ENCODE measurements at regions not wholly inside any gene's neighbourhood (a gene's known extent, or its start where the extent isn't known, plus 50 kb on each side); places are given as distances from the start of the nearest gene placed in this dataset.

- no peak overlapping the region for H3K4me3 ChIP-seq (ENCODE audit: low read depth in 2 of 2, low read length in 2 of 2)
- ChIA-PET CTCF (no interaction called here), POLR2A (interaction anchor here (0.7 kb wide), 1 partner anchor 391 kb away, joined by 13 read pairs; no protein-coding TSS in a partner anchor)
- no TSS peak for BruUV-seq (replicated peaks)
- no peaks in the 10 kb centered on the region for H3K36me3 ChIP-seq (ENCODE audit: control insufficient read depth, insufficient read depth, low read length)
- TF ChIP-seq TCF7L2 (IDR thresholded peaks at IDR 0.05; ENCODE audit: low read depth, low read length), result no peak
- no peak for TF ChIP-seq POLR2AphosphoS5 (IDR thresholded peaks at IDR 0.05; ENCODE audit: low read depth, low read length)
- no peak for TF ChIP-seq REST (IDR thresholded peaks at IDR 0.05; ENCODE audit: insufficient read depth in 1 of 2, low read depth in 2 of 2, low read length in 1 of 2)
- TF ChIP-seq SIN3A (IDR thresholded peaks at IDR 0.05; ENCODE audit: borderline replicate concordance, insufficient read depth, low read depth, low read length), result no peak
- TF ChIP-seq, protein P1, sequence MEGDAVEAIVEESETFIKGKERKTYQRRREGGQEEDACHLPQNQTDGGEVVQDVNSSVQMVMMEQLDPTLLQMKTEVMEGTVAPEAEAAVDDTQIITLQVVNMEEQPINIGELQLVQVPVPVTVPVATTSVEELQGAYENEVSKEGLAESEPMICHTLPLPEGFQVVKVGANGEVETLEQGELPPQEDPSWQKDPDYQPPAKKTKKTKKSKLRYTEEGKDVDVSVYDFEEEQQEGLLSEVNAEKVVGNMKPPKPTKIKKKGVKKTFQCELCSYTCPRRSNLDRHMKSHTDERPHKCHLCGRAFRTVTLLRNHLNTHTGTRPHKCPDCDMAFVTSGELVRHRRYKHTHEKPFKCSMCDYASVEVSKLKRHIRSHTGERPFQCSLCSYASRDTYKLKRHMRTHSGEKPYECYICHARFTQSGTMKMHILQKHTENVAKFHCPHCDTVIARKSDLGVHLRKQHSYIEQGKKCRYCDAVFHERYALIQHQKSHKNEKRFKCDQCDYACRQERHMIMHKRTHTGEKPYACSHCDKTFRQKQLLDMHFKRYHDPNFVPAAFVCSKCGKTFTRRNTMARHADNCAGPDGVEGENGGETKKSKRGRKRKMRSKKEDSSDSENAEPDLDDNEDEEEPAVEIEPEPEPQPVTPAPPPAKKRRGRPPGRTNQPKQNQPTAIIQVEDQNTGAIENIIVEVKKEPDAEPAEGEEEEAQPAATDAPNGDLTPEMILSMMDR (IDR thresholded peaks at IDR 0.05), result no peak
- H3K4me1 ChIP-seq (ENCODE audit: control insufficient read depth, insufficient read depth, low read length), result no peaks in the 10 kb centered on the region
- ATAC-seq, result no peak
- intact Hi-C loops (cut with micrococcal nuclease; ENCODE audit: unreplicated experiment), result no loop called here
- no peaks in the 10 kb centered on the region for H3K9me3 ChIP-seq (ENCODE audit: control insufficient read depth, insufficient read depth, low read depth, low read length)
- in situ Hi-C loops (cut with HindIII; ENCODE audit: low pct_unique_long_range_greater_than_20kb, low sequenced_read_pairs), result no loop called here
- no peak overlapping the region for H3K27ac ChIP-seq (ENCODE audit: low read length)
- H3K27me3 ChIP-seq (ENCODE audit: control insufficient read depth, insufficient read depth, low read length), result no peaks in the 10 kb centered on the region
- no peak for DNase-seq (ENCODE audit: low read depth, low spot score)
Observed at GRCh38 chr16:80377096-80377956, 163.5 kb upstream of the DYNLRB2 start.

DNA sequence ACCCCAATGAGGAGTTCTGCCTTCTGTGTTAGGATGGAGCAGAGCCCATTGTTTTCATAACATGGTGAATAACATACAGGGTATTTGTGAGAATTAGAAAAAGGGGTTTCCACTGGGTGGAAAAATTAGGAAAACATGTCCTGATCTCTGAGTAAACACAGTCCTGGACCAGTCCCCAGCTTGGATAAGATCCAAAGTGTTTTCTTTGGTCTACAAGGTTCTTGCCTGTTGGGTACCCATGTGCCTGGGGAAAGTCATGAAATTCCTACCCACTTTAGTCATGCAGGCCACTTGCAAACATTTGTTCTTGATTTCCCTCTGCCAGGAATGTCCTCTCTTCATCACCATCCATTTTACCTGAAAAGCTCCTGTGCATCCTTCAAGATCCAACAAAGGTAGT is 164.8 kb upstream of the DYNLRB2 start:
- intact Hi-C loops (cut with micrococcal nuclease; ENCODE audit: unreplicated experiment) (no loop called here), in situ Hi-C loops (cut with HindIII; ENCODE audit: low pct_unique_long_range_greater_than_20kb, low sequenced_read_pairs) (no loop called here)
- ATAC-seq (no peak), DNase-seq (ENCODE audit: low read depth, low spot score) (no peak)
- no peak overlapping the region for H3K27ac ChIP-seq (ENCODE audit: low read length)
- no peaks in the 10 kb centered on the region for H3K9me3 ChIP-seq (ENCODE audit: control insufficient read depth, insufficient read depth, low read depth, low read length)
- BruUV-seq (replicated peaks), result no TSS peak
- CTCF ChIA-PET, result no interaction called here
- H3K4me3 ChIP-seq (ENCODE audit: low read depth in 2 of 2, low read length in 2 of 2), result no peak overlapping the region
- H3K27me3 ChIP-seq (ENCODE audit: control insufficient read depth, insufficient read depth, low read length), result no peaks in the 10 kb centered on the region
- POLR2A ChIA-PET, result no interaction called here
- TF ChIP-seq POLR2AphosphoS5 (IDR thresholded peaks at IDR 0.05; ENCODE audit: low read depth, low read length) (no peak), REST (IDR thresholded peaks at IDR 0.05; ENCODE audit: insufficient read depth in 1 of 2, low read depth in 2 of 2, low read length in 1 of 2) (no peak), TCF7L2 (IDR thresholded peaks at IDR 0.05; ENCODE audit: low read depth, low read length) (no peak), SIN3A (IDR thresholded peaks at IDR 0.05; ENCODE audit: borderline replicate concordance, insufficient read depth, low read depth, low read length) (no peak)
- TF ChIP-seq, protein P1 (IDR thresholded peaks at IDR 0.05), result no peak
- no peaks in the 10 kb centered on the region for H3K4me1 ChIP-seq (ENCODE audit: control insufficient read depth, insufficient read depth, low read length)
- H3K36me3 ChIP-seq (ENCODE audit: control insufficient read depth, insufficient read depth, low read length), result no peaks in the 10 kb centered on the region
